ENCODE measurements at regions not wholly inside any gene's neighbourhood (a gene's known extent, or its start where the extent isn't known, plus 50 kb on each side); places are given as distances from the start of the nearest gene placed in this dataset.
"Not testable (repeated sequence)": the region's sequence is repeated elsewhere in the genome, so short reads cannot be mapped to it uniquely, and the experiment has no call there.

- DNase-seq = no peak
These were observed 198.3 kb downstream of the CASP12 start for GRCh38 chr11:104699981-104700380.

- no peak for DNase-seq
These were observed 203.2 kb downstream of the CASP12 start for GRCh38 chr11:104695065-104695463.

- DNase-seq = peak; percentile 39
These were observed 203.8 kb downstream of the CASP12 start for GRCh38 chr11:104694259-104695064.

GRCh38 chr11:104692751-104693150 is 205.5 kb downstream of the CASP12 start:
- no peak for DNase-seq

GRCh38 chr11:104691129-104691528 is 207.1 kb downstream of the CASP12 start:
- DNase-seq = no peak

- no peak for DNase-seq
These were observed 208.0 kb downstream of the CASP12 start for GRCh38 chr11:104690241-104690640.

- no peak for DNase-seq
These were observed 209.5 kb downstream of the CASP12 start for GRCh38 chr11:104688731-104689130.

- DNase-seq = no peak
These were observed 216.1 kb downstream of the CASP12 start for GRCh38 chr11:104682206-104682605.

GRCh38 chr11:104679258-104679657 is 219.0 kb downstream of the CASP12 start:
- DNase-seq = no peak

GRCh38 chr11:104678408-104678807 is 219.9 kb downstream of the CASP12 start:
- DNase-seq = no peak

- DNase-seq = not testable (repeated sequence)
These were observed 221.2 kb downstream of the CASP12 start for GRCh38 chr11:104677069-104677468.

GRCh38 chr11:104672897-104673296 is 225.4 kb downstream of the CASP12 start:
- DNase-seq = no peak

- DNase-seq = peak; percentile 65
These were observed 229.3 kb downstream of the CASP12 start for GRCh38 chr11:104668797-104669463.

- no peak for DNase-seq
These were observed 231.6 kb downstream of the CASP12 start for GRCh38 chr11:104666624-104667023.

- peak; percentile 71 for DNase-seq
These were observed 232.6 kb downstream of the CASP12 start for GRCh38 chr11:104665641-104666040.

- no peak for DNase-seq
These were observed 234.8 kb downstream of the CASP12 start for GRCh38 chr11:104663190-104664140.

GRCh38 chr11:104661901-104662300 is 236.4 kb downstream of the CASP12 start:
- no peak for DNase-seq

GRCh38 chr11:104661471-104661870 is 236.8 kb downstream of the CASP12 start:
- DNase-seq = peak; percentile 72

- DNase-seq = no peak
These were observed 240.1 kb downstream of the CASP12 start for GRCh38 chr11:104658177-104658576.

- DNase-seq = no peak
These were observed 241.2 kb downstream of the CASP12 start for GRCh38 chr11:104657083-104657482.

- no peak for DNase-seq
These were observed 243.2 kb downstream of the CASP12 start for GRCh38 chr11:104655066-104655465.

- DNase-seq = no peak
These were observed 244.0 kb downstream of the CASP12 start for GRCh38 chr11:104654181-104654813.

- peak; percentile 69 for DNase-seq
These were observed 244.9 kb downstream of the CASP12 start for GRCh38 chr11:104653407-104653806.
